ENCODE measurements at regions not wholly inside any gene's neighbourhood (a gene's known extent, or its start where the extent isn't known, plus 50 kb on each side); places are given as distances from the start of the nearest gene placed in this dataset.

GRCh38 chr6:142697922-142698321 is 247.1 kb downstream of the HIVEP2 start:
- H2AFZ ChIP-seq (ENCODE audit: low read depth, low read length, severe bottlenecking): no peak overlapping the region
- H3K79me2 ChIP-seq (ENCODE audit: insufficient read depth, low read length): no peaks in the 10 kb centered on the region
- no peaks in the 10 kb centered on the region for H4K20me1 ChIP-seq (ENCODE audit: low read depth, low read length)
- no peak overlapping the region for H3K9ac ChIP-seq (ENCODE audit: low read length)
- H3K27me3 ChIP-seq (ENCODE audit: low read length): no peaks in the 10 kb centered on the region
- no peaks in the 10 kb centered on the region for H3K9me2 ChIP-seq (replicated peaks; ENCODE audit: insufficient read depth, low read length)
- TF ChIP-seq EZH2phosphoT487 (conservative IDR thresholded peaks at IDR 0.05; ENCODE audit: low read length) (no peak), CTCF (IDR thresholded peaks at IDR 0.05; ENCODE audit: insufficient read depth, low read length, poor library complexity, severe bottlenecking) (no peak)
- no peaks in the 10 kb centered on the region for H3F3A ChIP-seq (ENCODE audit: insufficient read depth)
- H3K9me3 ChIP-seq (ENCODE audit: insufficient read depth, low read length): no peaks in the 10 kb centered on the region
- no peaks in the 10 kb centered on the region for H3K36me3 ChIP-seq (ENCODE audit: low read length)
- no peak overlapping the region for H3K27ac ChIP-seq (ENCODE audit: low read depth, low read length)
- H3K4me3 ChIP-seq (ENCODE audit: insufficient read depth, low read length, poor library complexity, severe bottlenecking): no peak overlapping the region
- H3K4me2 ChIP-seq (ENCODE audit: low read depth, low read length, poor library complexity, severe bottlenecking): no peak overlapping the region

- Histone ChIP-seq H3K27ac (ENCODE audit: low read depth, low read length) (no peak overlapping the region), H3F3A (ENCODE audit: insufficient read depth) (no peaks in the 10 kb centered on the region), H3K36me3 (ENCODE audit: low read length) (no peaks in the 10 kb centered on the region), H3K4me2 (ENCODE audit: low read depth, low read length, poor library complexity, severe bottlenecking) (no peak overlapping the region), H4K20me1 (ENCODE audit: low read depth, low read length) (no peaks in the 10 kb centered on the region), H2AFZ (ENCODE audit: low read depth, low read length, severe bottlenecking) (no peak overlapping the region), H3K9me2 (replicated peaks; ENCODE audit: insufficient read depth, low read length) (no peaks in the 10 kb centered on the region), H3K79me2 (ENCODE audit: insufficient read depth, low read length) (no peaks in the 10 kb centered on the region), H3K27me3 (ENCODE audit: low read length) (no peaks in the 10 kb centered on the region), H3K9ac (ENCODE audit: low read length) (no peak overlapping the region), H3K9me3 (ENCODE audit: insufficient read depth, low read length) (no peaks in the 10 kb centered on the region), H3K4me3 (ENCODE audit: insufficient read depth, low read length, poor library complexity, severe bottlenecking) (no peak overlapping the region)
- no peak for TF ChIP-seq EZH2phosphoT487 (conservative IDR thresholded peaks at IDR 0.05; ENCODE audit: low read length)
- no peak for TF ChIP-seq CTCF (IDR thresholded peaks at IDR 0.05; ENCODE audit: insufficient read depth, low read length, poor library complexity, severe bottlenecking)
Observed at GRCh38 chr6:142698751-142699150, 246.2 kb downstream of the HIVEP2 start.

GRCh38 chr6:142699391-142699790 is 245.6 kb downstream of the HIVEP2 start:
- TF ChIP-seq CTCF (IDR thresholded peaks at IDR 0.05; ENCODE audit: insufficient read depth, low read length, poor library complexity, severe bottlenecking) (no peak), EZH2phosphoT487 (conservative IDR thresholded peaks at IDR 0.05; ENCODE audit: low read length) (no peak)
- no peaks in the 10 kb centered on the region for H3K36me3 ChIP-seq (ENCODE audit: low read length)
- H3K79me2 ChIP-seq (ENCODE audit: insufficient read depth, low read length): no peaks in the 10 kb centered on the region
- H3F3A ChIP-seq (ENCODE audit: insufficient read depth): no peaks in the 10 kb centered on the region
- H3K9me3 ChIP-seq (ENCODE audit: insufficient read depth, low read length): no peaks in the 10 kb centered on the region
- H3K27ac ChIP-seq (ENCODE audit: low read depth, low read length): no peak overlapping the region
- H3K27me3 ChIP-seq (ENCODE audit: low read length): no peaks in the 10 kb centered on the region
- no peaks in the 10 kb centered on the region for H4K20me1 ChIP-seq (ENCODE audit: low read depth, low read length)
- H3K4me2 ChIP-seq (ENCODE audit: low read depth, low read length, poor library complexity, severe bottlenecking): no peak overlapping the region
- H3K9ac ChIP-seq (ENCODE audit: low read length): no peak overlapping the region
- H3K9me2 ChIP-seq (replicated peaks; ENCODE audit: insufficient read depth, low read length): no peaks in the 10 kb centered on the region
- H3K4me3 ChIP-seq (ENCODE audit: insufficient read depth, low read length, poor library complexity, severe bottlenecking): no peak overlapping the region
- H2AFZ ChIP-seq (ENCODE audit: low read depth, low read length, severe bottlenecking): no peak overlapping the region
